SIG-M5 (cell line): ENCODE measurements at regions not wholly inside any gene's neighbourhood (a gene's known extent, or its start where the extent isn't known, plus 50 kb on each side); places are given as distances from the start of the nearest gene placed in this dataset.
"Not testable (repeated sequence)": the region's sequence is repeated elsewhere in the genome, so short reads cannot be mapped to it uniquely, and the experiment has no call there.

Experiments
- DNase-seq: peaks from one replicate; lab custom pipeline; 2025; lab: John Stamatoyannopoulos, UW

DNA sequence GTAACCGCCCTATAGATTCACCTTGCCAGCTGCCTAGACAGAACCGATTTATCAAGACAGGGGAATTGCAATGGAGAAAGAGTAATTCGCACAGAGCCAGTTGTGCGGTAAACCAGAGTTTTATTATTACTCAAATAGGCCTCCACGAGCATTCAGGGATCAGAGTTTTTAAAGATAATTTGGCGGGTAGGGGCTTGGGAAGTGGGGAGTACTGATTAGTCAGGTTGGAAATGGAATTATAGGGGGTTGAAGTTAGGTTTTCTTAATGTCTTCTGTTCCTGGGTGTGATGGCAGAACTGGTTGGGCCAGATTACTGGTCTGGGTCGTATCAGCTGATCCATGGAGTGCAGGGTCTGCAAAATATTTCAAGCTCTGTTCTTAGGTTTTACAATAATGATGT is 756.9 kb upstream of the ADGRB3 start:
- DNase-seq, result not testable (repeated sequence)

GRCh38 chr6:67877288-67877687 is 757.8 kb upstream of the ADGRB3 start:
- no peak for DNase-seq

DNA sequence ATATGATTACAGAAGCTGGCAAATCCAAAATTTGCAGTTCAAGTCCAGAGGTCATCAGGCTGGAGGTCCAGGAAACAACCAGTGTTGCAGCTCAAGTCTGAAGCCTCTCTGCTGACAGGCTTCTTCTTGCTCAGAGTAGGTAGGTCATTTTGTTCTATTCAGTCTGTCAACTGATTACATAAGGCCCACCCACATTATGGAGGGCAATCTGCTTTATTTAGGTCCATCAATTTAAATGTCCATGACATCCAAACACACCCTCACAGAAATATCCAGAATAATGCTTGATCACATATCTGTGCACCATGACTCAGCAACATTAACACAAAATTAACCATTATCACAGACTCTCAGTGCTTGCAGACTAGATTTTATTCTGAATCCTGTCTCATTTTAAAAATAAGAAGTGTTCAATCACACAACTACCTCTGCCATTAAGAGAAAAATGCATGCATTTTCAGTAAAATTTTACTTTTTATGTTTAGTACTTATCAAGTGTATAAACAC is 759.2 kb upstream of the ADGRB3 start:
- no peak for DNase-seq

GRCh38 chr6:67870321-67870720 is 764.8 kb upstream of the ADGRB3 start:
- DNase-seq, result no peak

- no peak for DNase-seq
These were observed 771.7 kb upstream of the ADGRB3 start for GRCh38 chr6:67863346-67863745.

- DNase-seq, result no peak
These were observed 781.0 kb upstream of the ADGRB3 start for GRCh38 chr6:67854098-67854497.

GRCh38 chr6:67839818-67840217 is 795.3 kb upstream of the ADGRB3 start:
- no peak for DNase-seq

DNA sequence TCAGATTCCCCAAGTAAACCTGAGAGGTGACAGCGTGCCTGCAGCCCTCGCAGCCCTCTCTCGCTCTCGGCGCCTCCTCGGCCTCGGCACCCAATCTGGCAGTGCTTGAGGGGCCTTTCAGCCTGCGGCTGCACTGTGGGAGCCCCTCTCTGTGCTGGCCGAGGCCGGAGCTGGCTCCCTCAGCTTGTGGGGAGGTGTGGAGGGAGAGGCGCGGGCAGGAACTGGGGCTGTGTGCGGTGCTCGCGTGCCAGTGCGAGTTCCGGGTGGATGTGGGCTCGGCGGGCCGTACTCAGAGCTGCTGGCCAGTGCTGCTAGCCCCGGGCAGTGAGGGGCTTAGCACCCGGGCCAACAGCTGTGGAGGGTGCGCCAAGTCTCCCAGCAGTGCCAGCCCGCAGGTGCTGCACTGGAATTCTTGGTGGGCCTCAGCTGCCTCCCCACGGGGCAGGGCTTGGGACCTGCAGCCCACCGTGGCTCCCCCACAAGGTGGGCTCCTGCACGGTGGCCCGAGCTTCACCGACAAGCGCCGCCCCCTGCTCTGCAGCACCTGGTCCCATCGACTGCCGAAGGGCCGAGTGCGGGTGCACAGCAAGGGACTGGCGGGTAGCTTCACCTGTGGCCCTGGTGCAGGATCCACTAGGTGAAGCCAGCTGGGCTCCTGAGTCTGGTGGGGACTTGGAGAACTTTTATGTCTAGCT is 809.7 kb upstream of the ADGRB3 start:
- DNase-seq, result no peak

DNA sequence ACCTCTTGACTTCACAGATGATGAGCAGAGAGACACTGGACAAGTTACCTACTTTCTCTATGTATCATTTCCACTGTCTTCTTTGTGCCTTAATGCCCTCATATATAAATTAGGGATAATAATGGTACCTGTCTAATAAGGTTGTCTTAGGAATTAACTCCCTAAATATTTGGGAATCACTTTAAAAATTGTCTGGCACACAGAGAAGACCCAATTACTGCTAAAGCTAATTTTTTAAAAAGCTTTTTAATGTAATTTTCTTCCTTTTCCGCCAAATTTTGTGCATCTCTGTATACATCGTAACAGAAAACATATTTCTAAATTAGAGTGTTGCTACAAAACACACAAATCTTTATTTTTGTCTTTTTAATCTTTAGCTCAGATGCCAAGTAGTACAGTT is 816.8 kb upstream of the ADGRB3 start:
- no peak for DNase-seq

- no peak for DNase-seq
These were observed 819.5 kb upstream of the ADGRB3 start for GRCh38 chr6:67815623-67816022.

- DNase-seq, result no peak
These were observed 820.8 kb upstream of the ADGRB3 start for GRCh38 chr6:67814262-67814661.

- DNase-seq, result no peak
These were observed 822.4 kb upstream of the ADGRB3 start for GRCh38 chr6:67812693-67813092.

DNA sequence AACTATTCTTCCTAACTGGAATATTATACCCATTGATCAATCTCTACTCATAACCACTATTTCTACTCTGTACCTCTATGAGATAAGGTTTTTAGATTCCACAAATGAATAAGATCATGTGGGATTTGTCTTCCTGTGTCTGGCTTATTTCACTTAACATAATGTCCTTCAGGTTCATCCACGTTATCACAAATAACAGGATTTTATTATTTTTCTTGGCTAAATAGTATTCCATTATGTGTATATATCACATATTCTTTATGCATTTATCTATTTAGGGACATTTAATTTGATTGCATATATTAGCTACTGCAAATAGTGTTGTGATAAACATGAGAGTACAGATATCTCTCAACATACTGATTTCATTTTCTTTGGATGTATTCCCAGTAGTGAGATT is 823.0 kb upstream of the ADGRB3 start:
- DNase-seq, result no peak

- DNase-seq, result no peak
These were observed 823.6 kb upstream of the ADGRB3 start for GRCh38 chr6:67811239-67812037.

GRCh38 chr6:67804808-67805207 is 830.3 kb upstream of the ADGRB3 start:
- DNase-seq, result not testable (repeated sequence)

- no peak for DNase-seq
These were observed 832.3 kb upstream of the ADGRB3 start for GRCh38 chr6:67802771-67803170.

DNA sequence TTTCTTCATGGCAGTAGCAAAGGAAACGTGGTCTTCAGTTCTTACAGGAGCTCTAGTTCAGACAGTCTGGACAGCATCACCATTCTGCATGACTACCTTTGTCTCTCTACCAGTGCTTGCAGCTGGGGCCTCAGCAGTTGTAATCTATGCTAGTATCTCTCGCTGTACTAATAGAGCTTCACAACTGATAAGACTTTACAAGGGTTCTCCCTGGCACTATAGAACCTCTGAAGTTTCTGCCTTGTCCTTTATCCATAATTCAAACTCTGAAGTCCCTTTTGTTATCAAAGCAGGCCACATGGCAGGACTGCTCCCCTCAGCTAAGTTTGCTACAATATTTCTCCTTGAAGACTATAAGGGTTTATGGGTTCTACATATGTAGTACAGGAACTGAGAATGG is 842.1 kb upstream of the ADGRB3 start:
- no peak for DNase-seq

DNA sequence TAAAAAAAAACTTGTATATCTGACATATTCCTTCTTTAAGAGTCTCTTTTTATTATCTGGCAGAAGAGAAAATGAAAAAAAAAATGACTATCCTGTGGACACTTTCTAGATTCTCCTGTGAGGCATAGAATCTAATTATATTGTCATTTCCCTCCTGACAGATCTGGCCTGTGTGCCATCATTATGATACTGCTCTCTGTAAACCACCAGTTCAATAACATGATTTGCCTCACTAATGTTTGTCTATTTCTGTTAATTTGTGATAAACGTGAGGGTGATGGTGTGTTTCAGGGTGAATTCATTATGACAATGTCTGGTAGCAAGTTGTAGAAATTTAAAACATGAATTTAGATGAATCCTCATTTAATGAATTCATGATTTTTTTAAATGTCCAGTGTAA is 844.5 kb upstream of the ADGRB3 start:
- no peak for DNase-seq

GRCh38 chr6:67787119-67787518 is 848.0 kb upstream of the ADGRB3 start:
- not testable (repeated sequence) for DNase-seq

- no peak for DNase-seq
These were observed 855.2 kb upstream of the ADGRB3 start for GRCh38 chr6:67779876-67780275.

DNA sequence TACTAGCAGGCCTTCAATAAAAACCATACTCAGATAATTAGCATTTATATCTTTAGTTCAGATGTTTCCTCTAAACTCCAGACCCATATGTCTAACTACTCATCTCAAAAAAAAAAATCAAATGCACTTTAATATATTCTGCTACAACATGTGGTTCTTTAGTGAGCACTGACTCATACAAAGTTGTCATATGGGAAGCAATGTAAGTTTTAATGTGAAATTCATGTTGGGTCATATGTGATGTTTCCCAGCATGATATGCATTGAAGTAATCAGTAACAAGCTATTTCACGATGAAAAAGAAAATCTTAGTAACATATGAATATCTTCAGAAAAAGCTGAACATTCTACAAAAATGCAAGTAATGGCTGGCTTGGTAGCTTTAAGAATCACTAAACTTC is 859.7 kb upstream of the ADGRB3 start:
- no peak for DNase-seq

- DNase-seq, result no peak
These were observed 866.1 kb upstream of the ADGRB3 start for GRCh38 chr6:67768972-67769371.

- DNase-seq, result not testable (repeated sequence)
These were observed 867.8 kb upstream of the ADGRB3 start for GRCh38 chr6:67767046-67767822.
